ENCODE measurements at regions not wholly inside any gene's neighbourhood (a gene's known extent, or its start where the extent isn't known, plus 50 kb on each side); places are given as distances from the start of the nearest gene placed in this dataset.
"Not testable (repeated sequence)": the region's sequence is repeated elsewhere in the genome, so short reads cannot be mapped to it uniquely, and the experiment has no call there.

DNA sequence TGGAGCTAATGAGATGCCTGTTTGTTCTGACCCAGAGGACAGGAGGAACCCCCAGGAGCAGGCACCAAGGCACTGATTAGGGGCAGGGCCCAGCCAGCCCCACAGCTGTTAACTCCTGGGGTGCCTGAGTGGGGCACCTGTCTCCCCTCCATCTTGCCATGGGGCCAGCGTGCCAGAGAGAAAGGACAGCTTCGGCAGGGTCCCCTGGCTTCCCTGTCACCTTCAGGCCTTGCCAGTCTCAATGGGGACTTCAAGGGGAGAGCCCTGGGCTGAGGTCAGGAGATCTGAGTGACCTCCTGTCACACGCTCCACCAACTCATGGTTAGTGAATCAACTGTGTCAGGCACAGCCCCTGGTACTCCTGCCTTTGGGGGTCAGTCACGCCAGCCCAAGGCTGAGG, 152.7 kb upstream of the MVB12B start:
- H3K27me3 Mint-ChIP-seq, result peaks cover 17 to 31% of the 10 kb centered on the region in 2 donors
- no peak overlapping the region for H3K27ac ChIP-seq (ENCODE audit: low read length)

DNA sequence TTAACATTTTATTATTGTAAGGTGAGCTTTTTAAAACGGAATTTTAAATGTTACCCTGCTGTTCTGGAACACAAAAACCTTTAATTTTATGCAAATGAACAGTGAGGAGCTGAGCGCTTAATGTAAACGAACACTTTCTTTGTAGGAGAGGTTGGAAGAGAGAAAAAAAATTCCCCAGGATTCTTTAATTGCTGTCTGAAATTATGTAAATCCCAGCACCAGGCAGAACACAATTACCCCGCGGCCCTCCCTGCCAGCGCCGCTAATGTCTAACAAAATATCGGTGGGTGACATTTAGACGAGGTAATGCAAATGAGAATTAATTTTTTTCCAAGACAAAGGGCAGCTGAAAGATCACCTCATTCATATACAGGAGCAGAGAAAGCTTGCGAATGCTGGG, 143.4 kb upstream of the MVB12B start:
- POLR2A ChIA-PET, result interaction anchor here in 1 of 2 donors (0.6 kb wide), 1 partner anchor 56 kb away, joined by 8 read pairs; no protein-coding TSS in a partner anchor

More for the DNA sequence above, 152.7 kb upstream of the MVB12B start:
- no peaks in the 10 kb centered on the region for H3K36me3 ChIP-seq (ENCODE audit: control insufficient read depth in 2 of 2, extremely low read depth in 1 of 2, insufficient read depth in 1 of 2, low read length in 1 of 2)
- CTCF ChIA-PET, result no interaction called here
- no peak for ATAC-seq (replicated peaks in 1 of 4)
- H3K27me3 ChIP-seq (replicated peaks in 1 of 2; ENCODE audit: control insufficient read depth in 2 of 2, extremely low read depth in 1 of 2, insufficient read depth in 2 of 2, low read length in 1 of 2), result peaks cover 2 to 29% of the 10 kb centered on the region in 2 experiments
- H3K4me1 ChIP-seq (ENCODE audit: control insufficient read depth in 1 of 2, extremely low read depth in 1 of 2, insufficient read depth in 2 of 2, low read length in 2 of 2), result no peaks in the 10 kb centered on the region
- no peak overlapping the region for H3K4me3 Mint-ChIP-seq
- no peak for DNase-seq
- H3K36me3 Mint-ChIP-seq, result no peaks in the 10 kb centered on the region
- 78% methylated on average over 4 of the region's 4 CpGs for WGBS (ENCODE audit: insufficient coverage)
- POLR2A ChIA-PET, result no interaction called here
- H3K4me1 Mint-ChIP-seq, result no peaks in the 10 kb centered on the region
- H3K9me3 ChIP-seq, result no peaks in the 10 kb centered on the region
- H3K9me3 Mint-ChIP-seq, result peaks cover 3 to 15% (median 15%) of the 10 kb centered on the region in 3 donors
- H3K4me3 ChIP-seq (ENCODE audit: control insufficient read depth in 1 of 2, extremely low read depth in 1 of 2, low read length in 1 of 2), result no peak overlapping the region
- H3K27ac Mint-ChIP-seq, result no peak overlapping the region

DNA sequence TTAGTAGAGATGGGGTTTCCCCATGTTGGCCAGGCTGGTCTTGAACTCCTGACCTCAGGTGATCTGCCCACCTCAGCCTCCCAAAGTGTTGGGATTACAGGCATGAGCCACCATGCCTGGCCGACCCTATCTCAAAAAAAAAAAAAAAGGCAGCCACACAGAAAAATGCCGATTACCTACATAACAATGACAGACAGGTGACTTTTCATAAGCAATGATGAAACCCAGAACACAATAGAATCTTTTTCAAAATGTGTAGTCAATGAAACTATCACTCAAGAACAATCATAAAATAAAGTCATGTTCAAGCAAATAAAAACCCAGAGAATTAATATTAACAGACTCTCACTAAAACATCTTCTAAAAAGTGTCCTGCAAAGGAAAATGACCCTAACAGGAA, 135.6 kb upstream of the MVB12B start:
- not testable (repeated sequence) for ATAC-seq (replicated peaks in 1 of 4)

More for the DNA sequence above, 143.4 kb upstream of the MVB12B start:
- Mint-ChIP-seq H3K27ac (no peak overlapping the region), H3K4me3 (no peak overlapping the region), H3K9me3 (peaks cover 3 to 26% (median 18%) of the 10 kb centered on the region in 3 donors), H3K36me3 (no peaks in the 10 kb centered on the region), H3K27me3 (peaks cover 51 to 60% of the 10 kb centered on the region in 2 donors), H3K4me1 (no peaks in the 10 kb centered on the region)
- Histone ChIP-seq H3K9me3 (no peaks in the 10 kb centered on the region), H3K36me3 (ENCODE audit: control insufficient read depth in 2 of 2, extremely low read depth in 1 of 2, insufficient read depth in 1 of 2, low read length in 1 of 2) (no peaks in the 10 kb centered on the region), H3K27me3 (replicated peaks in 1 of 2; ENCODE audit: control insufficient read depth in 2 of 2, extremely low read depth in 1 of 2, insufficient read depth in 2 of 2, low read length in 1 of 2) (peaks cover 0 to 24% of the 10 kb centered on the region in 2 experiments), H3K27ac (ENCODE audit: low read length) (no peak overlapping the region), H3K4me3 (ENCODE audit: control insufficient read depth in 1 of 2, extremely low read depth in 1 of 2, low read length in 1 of 2) (no peak overlapping the region), H3K4me1 (ENCODE audit: control insufficient read depth in 1 of 2, extremely low read depth in 1 of 2, insufficient read depth in 2 of 2, low read length in 2 of 2) (no peaks in the 10 kb centered on the region)
- ATAC-seq (replicated peaks in 1 of 4) (no peak), DNase-seq (no peak)
- CTCF ChIA-PET, result no interaction called here
- no CpG with 5 or more reads among the region's 10 CpGs for WGBS (ENCODE audit: insufficient coverage)

DNA sequence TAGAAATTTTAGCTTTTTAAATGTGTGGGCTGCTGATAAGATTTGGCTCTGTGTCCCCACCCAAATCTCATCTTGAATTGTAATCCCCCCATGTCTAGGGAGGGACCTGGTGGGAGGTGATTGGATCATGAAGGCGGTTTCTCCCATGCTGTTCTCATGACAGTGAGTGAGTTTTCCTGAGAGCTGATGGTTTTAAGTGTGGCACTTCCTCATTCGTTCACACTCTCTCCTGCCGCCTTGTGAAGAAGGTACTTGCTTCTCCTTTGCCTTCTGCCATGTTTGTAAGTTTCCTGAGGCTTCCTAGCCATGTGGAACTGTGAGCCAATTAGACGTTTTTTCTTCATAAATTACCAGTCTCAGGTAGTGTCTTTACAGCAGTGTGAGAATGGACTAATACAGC, 127.8 kb upstream of the MVB12B start:
- H3K36me3 Mint-ChIP-seq, result no peaks in the 10 kb centered on the region
- H3K27ac Mint-ChIP-seq, result no peak overlapping the region
- peaks cover 0 to 19% of the 10 kb centered on the region in 2 experiments for H3K27me3 ChIP-seq (replicated peaks in 1 of 2; ENCODE audit: control insufficient read depth in 2 of 2, extremely low read depth in 1 of 2, insufficient read depth in 2 of 2, low read length in 1 of 2)
- H3K4me1 Mint-ChIP-seq, result no peaks in the 10 kb centered on the region
- CTCF ChIA-PET, result interaction anchor here in 1 of 2 donors (0.6 kb wide), 1 partner anchor 356 kb away, joined by 3 read pairs; no protein-coding TSS in a partner anchor
- H3K9me3 ChIP-seq, result no peaks in the 10 kb centered on the region
- H3K9me3 Mint-ChIP-seq, result no peaks in the 10 kb centered on the region
- no peak overlapping the region for H3K27ac ChIP-seq (ENCODE audit: low read length)
- no peak overlapping the region for H3K4me3 Mint-ChIP-seq
- WGBS (ENCODE audit: insufficient coverage), result no CpG with 5 or more reads among the region's 4 CpGs
- H3K27me3 Mint-ChIP-seq, result peaks cover 43 to 45% of the 10 kb centered on the region in 2 donors
- no peaks in the 10 kb centered on the region for H3K36me3 ChIP-seq (ENCODE audit: control insufficient read depth in 2 of 2, extremely low read depth in 1 of 2, insufficient read depth in 1 of 2, low read length in 1 of 2)
- H3K4me1 ChIP-seq (ENCODE audit: control insufficient read depth in 1 of 2, extremely low read depth in 1 of 2, insufficient read depth in 2 of 2, low read length in 2 of 2), result no peaks in the 10 kb centered on the region
- DNase-seq (no peak), ATAC-seq (replicated peaks in 1 of 4) (no peak)
- H3K4me3 ChIP-seq (ENCODE audit: control insufficient read depth in 1 of 2, extremely low read depth in 1 of 2, low read length in 1 of 2), result no peak overlapping the region
- POLR2A ChIA-PET, result interaction anchor here in 1 of 2 donors (0.5 kb wide), 1 partner anchor 33 kb away, joined by 5 read pairs; no protein-coding TSS in a partner anchor

More for the DNA sequence above, 135.6 kb upstream of the MVB12B start:
- CTCF ChIA-PET; H3K27ac Mint-ChIP-seq; H3K36me3 ChIP-seq (ENCODE audit: control insufficient read depth in 2 of 2, extremely low read depth in 1 of 2, insufficient read depth in 1 of 2, low read length in 1 of 2); H3K27me3 ChIP-seq (replicated peaks in 1 of 2; ENCODE audit: control insufficient read depth in 2 of 2, extremely low read depth in 1 of 2, insufficient read depth in 2 of 2, low read length in 1 of 2); H3K9me3 Mint-ChIP-seq; H3K4me1 Mint-ChIP-seq; H3K4me3 ChIP-seq (ENCODE audit: control insufficient read depth in 1 of 2, extremely low read depth in 1 of 2, low read length in 1 of 2); H3K27ac ChIP-seq (ENCODE audit: low read length); H3K4me1 ChIP-seq (ENCODE audit: control insufficient read depth in 1 of 2, extremely low read depth in 1 of 2, insufficient read depth in 2 of 2, low read length in 2 of 2); H3K9me3 ChIP-seq; POLR2A ChIA-PET; H3K36me3 Mint-ChIP-seq; DNase-seq; H3K4me3 Mint-ChIP-seq: not testable (repeated sequence)
- WGBS (ENCODE audit: insufficient coverage), result no CpG with 5 or more reads among the region's 2 CpGs
- H3K27me3 Mint-ChIP-seq, result peaks cover 17 to 21% of the 10 kb centered on the region in 2 donors

DNA sequence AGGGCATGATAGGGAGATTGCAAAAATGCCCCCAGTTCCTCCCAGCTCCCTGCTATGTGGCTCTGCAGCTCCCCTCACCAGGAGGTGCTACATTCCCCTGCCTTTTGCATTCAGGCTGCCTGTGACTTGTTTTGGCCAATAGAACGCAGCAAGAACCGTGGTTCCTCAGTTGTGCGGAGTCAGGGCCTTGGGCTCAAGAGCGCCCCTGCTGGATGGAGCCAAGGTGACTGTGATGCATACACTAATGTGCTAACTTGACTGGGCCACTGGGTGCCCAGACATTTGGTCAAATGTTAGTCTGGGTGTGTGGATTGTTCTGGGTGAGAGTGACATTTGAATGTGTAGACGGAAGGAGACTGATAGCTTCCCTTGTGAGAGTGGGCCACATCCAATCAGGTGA, 123.3 kb upstream of the MVB12B start:
- WGBS (ENCODE audit: insufficient coverage), result 93% methylated on average over 5 of the region's 5 CpGs
- no peak for ATAC-seq (replicated peaks in 1 of 4)
- ChIA-PET CTCF (no interaction called here), POLR2A (no interaction called here)
- no peaks in the 10 kb centered on the region for H3K4me1 Mint-ChIP-seq
- Histone ChIP-seq H3K4me3 (ENCODE audit: control insufficient read depth in 1 of 2, extremely low read depth in 1 of 2, low read length in 1 of 2) (no peak overlapping the region), H3K4me1 (ENCODE audit: control insufficient read depth in 1 of 2, extremely low read depth in 1 of 2, insufficient read depth in 2 of 2, low read length in 2 of 2) (no peaks in the 10 kb centered on the region), H3K27ac (ENCODE audit: low read length) (no peak overlapping the region), H3K36me3 (ENCODE audit: control insufficient read depth in 2 of 2, extremely low read depth in 1 of 2, insufficient read depth in 1 of 2, low read length in 1 of 2) (no peaks in the 10 kb centered on the region), H3K27me3 (replicated peaks in 1 of 2; ENCODE audit: control insufficient read depth in 2 of 2, extremely low read depth in 1 of 2, insufficient read depth in 2 of 2, low read length in 1 of 2) (peaks cover 0 to 54% of the 10 kb centered on the region in 2 experiments), H3K9me3 (no peaks in the 10 kb centered on the region)
- no peak overlapping the region for H3K27ac Mint-ChIP-seq
- peaks cover 40 to 43% of the 10 kb centered on the region in 2 donors for H3K27me3 Mint-ChIP-seq
- no peak overlapping the region for H3K4me3 Mint-ChIP-seq
- no peaks in the 10 kb centered on the region for H3K9me3 Mint-ChIP-seq
- no peak for DNase-seq
- no peaks in the 10 kb centered on the region for H3K36me3 Mint-ChIP-seq

DNA sequence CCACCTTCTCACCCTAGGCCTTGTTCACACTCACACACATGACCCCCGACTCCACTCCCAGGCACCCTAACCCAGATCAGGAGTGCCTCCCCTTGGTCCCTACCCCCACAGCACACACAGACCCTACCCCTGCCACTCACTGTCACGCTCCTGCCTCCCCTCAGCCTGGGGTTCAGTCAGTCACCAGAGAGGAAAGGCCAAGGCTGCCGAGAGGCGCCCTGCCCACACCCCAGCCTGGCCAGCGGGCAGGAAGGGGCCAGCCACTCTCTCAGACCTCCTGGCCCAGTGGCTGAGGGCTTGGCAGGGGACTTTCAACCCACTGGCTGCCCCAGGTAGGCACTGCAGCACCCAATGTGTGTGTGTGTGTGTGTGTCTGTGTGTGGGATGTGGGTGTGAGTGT, 122.4 kb upstream of the MVB12B start:
- 90% methylated on average over 4 of the region's 5 CpGs for WGBS (ENCODE audit: insufficient coverage)
- Histone ChIP-seq H3K4me3 (ENCODE audit: control insufficient read depth in 1 of 2, extremely low read depth in 1 of 2, low read length in 1 of 2) (no peak overlapping the region), H3K27ac (ENCODE audit: low read length) (no peak overlapping the region), H3K9me3 (no peaks in the 10 kb centered on the region), H3K4me1 (ENCODE audit: control insufficient read depth in 1 of 2, extremely low read depth in 1 of 2, insufficient read depth in 2 of 2, low read length in 2 of 2) (no peaks in the 10 kb centered on the region), H3K36me3 (ENCODE audit: control insufficient read depth in 2 of 2, extremely low read depth in 1 of 2, insufficient read depth in 1 of 2, low read length in 1 of 2) (no peaks in the 10 kb centered on the region), H3K27me3 (replicated peaks in 1 of 2; ENCODE audit: control insufficient read depth in 2 of 2, extremely low read depth in 1 of 2, insufficient read depth in 2 of 2, low read length in 1 of 2) (peaks cover 0 to 56% of the 10 kb centered on the region in 2 experiments)
- ChIA-PET CTCF (no interaction called here), POLR2A (no interaction called here)
- no peak overlapping the region for H3K27ac Mint-ChIP-seq
- no peak for DNase-seq
- no peak for ATAC-seq (replicated peaks in 1 of 4)
- H3K9me3 Mint-ChIP-seq, result no peaks in the 10 kb centered on the region
- H3K4me3 Mint-ChIP-seq, result no peak overlapping the region
- no peaks in the 10 kb centered on the region for H3K36me3 Mint-ChIP-seq
- H3K4me1 Mint-ChIP-seq, result no peaks in the 10 kb centered on the region
- H3K27me3 Mint-ChIP-seq, result peaks cover 44 to 48% of the 10 kb centered on the region in 2 donors

DNA sequence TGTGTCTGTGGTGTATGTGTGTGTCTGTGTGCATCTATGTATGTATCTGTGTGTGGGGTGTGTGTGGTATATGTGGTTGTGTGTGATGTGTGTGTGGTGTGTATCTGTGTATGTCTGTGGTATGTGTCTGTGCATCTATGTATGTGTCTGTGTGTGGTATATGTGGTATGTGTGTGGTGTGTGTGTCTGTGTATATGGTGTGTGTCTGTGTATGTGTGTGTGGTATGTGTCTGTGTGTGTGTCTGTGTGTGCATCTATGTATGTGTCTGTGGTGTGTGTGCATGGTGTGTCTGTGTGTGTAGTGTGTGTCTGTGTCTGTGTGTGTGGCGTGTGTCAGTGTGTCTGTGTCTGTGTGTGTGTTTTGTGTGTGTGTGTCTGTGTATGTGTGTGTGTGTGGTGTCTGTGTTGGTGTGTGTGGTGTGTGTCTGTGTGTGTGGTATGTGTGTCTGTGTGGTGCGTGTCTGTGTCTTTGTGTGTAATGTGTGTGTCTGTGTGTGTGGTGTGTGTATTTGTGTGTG, 121.9 kb upstream of the MVB12B start:
- no peak for DNase-seq
- H3K27me3 Mint-ChIP-seq, result peaks cover 45% of the 10 kb centered on the region in 2 donors
- ChIA-PET POLR2A (no interaction called here), CTCF (no interaction called here)
- peaks cover 0 to 56% of the 10 kb centered on the region in 2 experiments for H3K27me3 ChIP-seq (replicated peaks in 1 of 2; ENCODE audit: control insufficient read depth in 2 of 2, extremely low read depth in 1 of 2, insufficient read depth in 2 of 2, low read length in 1 of 2)
- H3K4me1 Mint-ChIP-seq, result no peaks in the 10 kb centered on the region
- H3K27ac ChIP-seq (ENCODE audit: low read length), result no peak overlapping the region
- no peak overlapping the region for H3K4me3 Mint-ChIP-seq
- no peaks in the 10 kb centered on the region for H3K36me3 ChIP-seq (ENCODE audit: control insufficient read depth in 2 of 2, extremely low read depth in 1 of 2, insufficient read depth in 1 of 2, low read length in 1 of 2)
- H3K36me3 Mint-ChIP-seq, result no peaks in the 10 kb centered on the region
- no peaks in the 10 kb centered on the region for H3K4me1 ChIP-seq (ENCODE audit: control insufficient read depth in 1 of 2, extremely low read depth in 1 of 2, insufficient read depth in 2 of 2, low read length in 2 of 2)
- no peaks in the 10 kb centered on the region for H3K9me3 Mint-ChIP-seq
- H3K9me3 ChIP-seq, result no peaks in the 10 kb centered on the region
- ATAC-seq (replicated peaks in 1 of 4), result no peak
- 88% methylated on average over 2 of the region's 2 CpGs for WGBS (ENCODE audit: insufficient coverage)
- no peak overlapping the region for H3K27ac Mint-ChIP-seq
- no peak overlapping the region for H3K4me3 ChIP-seq (ENCODE audit: control insufficient read depth in 1 of 2, extremely low read depth in 1 of 2, low read length in 1 of 2)
